ENCODE measurements at regions not wholly inside any gene's neighbourhood (a gene's known extent, or its start where the extent isn't known, plus 50 kb on each side); places are given as distances from the start of the nearest gene placed in this dataset.
A peak's percentile ranks its signal among the peaks of the same experiment; 100 is the strongest.

- peaks cover 7% of the 10 kb centered on the region for H3K4me1 Mint-ChIP-seq (ENCODE audit: low read depth, unreplicated experiment)
- Histone ChIP-seq H3K9me3 (no peaks in the 10 kb centered on the region), H3K27me3 (replicated peaks; ENCODE audit: control insufficient read depth, insufficient read depth, low read length) (no peaks in the 10 kb centered on the region), H3K4me1 (no peaks in the 10 kb centered on the region), H3K4me3 (ENCODE audit: low read depth, low read length) (no peak overlapping the region), H3K36me3 (ENCODE audit: control insufficient read depth, insufficient read depth, low read length) (no peaks in the 10 kb centered on the region)
- no TSS peak for BruUV-seq (replicated peaks)
- no peak for DNase-seq
- intact Hi-C loops (cut with micrococcal nuclease; ENCODE audit: unreplicated experiment) = loop anchor here (1.0 to 2.0 kb wide), 4 partner anchors 83 to 671 kb away; no protein-coding TSS in a partner anchor
- no peak overlapping the region for H3K4me3 Mint-ChIP-seq (ENCODE audit: unreplicated experiment)
- H3K9me3 Mint-ChIP-seq (ENCODE audit: unreplicated experiment) = no peaks in the 10 kb centered on the region
- POLR2A ChIA-PET = no interaction called here
- H3K27me3 Mint-ChIP-seq (ENCODE audit: insufficient read depth, unreplicated experiment) = peaks cover 7% of the 10 kb centered on the region
- no peaks in the 10 kb centered on the region for H3K36me3 Mint-ChIP-seq (ENCODE audit: insufficient read depth, unreplicated experiment)
- CTCF ChIA-PET = interaction anchor here (0.5 to 1.3 kb wide), 8 partner anchors 10 to 670 kb away, joined by 3 to 13 read pairs (median 7); no protein-coding TSS in a partner anchor
- H3K27ac Mint-ChIP-seq (ENCODE audit: unreplicated experiment) = no peak overlapping the region
- no peak for TF ChIP-seq CTCF (IDR thresholded peaks at IDR 0.05; ENCODE audit: insufficient read depth in 1 of 2, low read depth in 1 of 2, low read length in 1 of 2, severe bottlenecking in 1 of 2, unreplicated experiment in 1 of 2)
These were observed 255.1 kb upstream of the VEGFC start for GRCh38 chr4:177047851-177048174.

- no peak overlapping the region for H3K4me3 Mint-ChIP-seq (ENCODE audit: unreplicated experiment)
- H3K9me3 ChIP-seq = no peaks in the 10 kb centered on the region
- H3K9me3 Mint-ChIP-seq (ENCODE audit: unreplicated experiment) = no peaks in the 10 kb centered on the region
- no peaks in the 10 kb centered on the region for H3K4me1 ChIP-seq
- BruUV-seq (replicated peaks) = no TSS peak
- TF ChIP-seq CTCF (IDR thresholded peaks at IDR 0.05; ENCODE audit: insufficient read depth in 1 of 2, low read depth in 1 of 2, low read length in 1 of 2, severe bottlenecking in 1 of 2, unreplicated experiment in 1 of 2) = peak in 1 of 2 experiments; percentile 37
- CTCF ChIA-PET = no interaction called here
- no peak overlapping the region for H3K4me3 ChIP-seq (ENCODE audit: low read depth, low read length)
- no peaks in the 10 kb centered on the region for H3K4me1 Mint-ChIP-seq (ENCODE audit: low read depth, unreplicated experiment)
- intact Hi-C loops (cut with micrococcal nuclease; ENCODE audit: unreplicated experiment) = loop anchor here (1.0 kb wide), 1 partner anchor 288 kb away; no protein-coding TSS in a partner anchor
- DNase-seq = peak in 1 of 2 experiments; percentile 19
- H3K36me3 ChIP-seq (ENCODE audit: control insufficient read depth, insufficient read depth, low read length) = no peaks in the 10 kb centered on the region
- H3K27me3 ChIP-seq (replicated peaks; ENCODE audit: control insufficient read depth, insufficient read depth, low read length) = no peaks in the 10 kb centered on the region
- H3K27ac Mint-ChIP-seq (ENCODE audit: unreplicated experiment) = no peak overlapping the region
- POLR2A ChIA-PET = no interaction called here
- peaks cover 3% of the 10 kb centered on the region for H3K27me3 Mint-ChIP-seq (ENCODE audit: insufficient read depth, unreplicated experiment)
- no peaks in the 10 kb centered on the region for H3K36me3 Mint-ChIP-seq (ENCODE audit: insufficient read depth, unreplicated experiment)
These were observed 258.1 kb upstream of the NEIL3 start for GRCh38 chr4:177051473-177052060.

- DNase-seq = no peak
- H3K4me3 Mint-ChIP-seq (ENCODE audit: unreplicated experiment) = no peak overlapping the region
- no peaks in the 10 kb centered on the region for H3K9me3 Mint-ChIP-seq (ENCODE audit: unreplicated experiment)
- peaks cover 3% of the 10 kb centered on the region for H3K27me3 Mint-ChIP-seq (ENCODE audit: insufficient read depth, unreplicated experiment)
- Histone ChIP-seq H3K9me3 (no peaks in the 10 kb centered on the region), H3K27me3 (replicated peaks; ENCODE audit: control insufficient read depth, insufficient read depth, low read length) (no peaks in the 10 kb centered on the region), H3K4me1 (no peaks in the 10 kb centered on the region), H3K4me3 (ENCODE audit: low read depth, low read length) (no peak overlapping the region), H3K36me3 (ENCODE audit: control insufficient read depth, insufficient read depth, low read length) (no peaks in the 10 kb centered on the region)
- CTCF ChIA-PET = interaction anchor here (0.7 kb wide), 1 partner anchor 328 kb away, joined by 3 read pairs; no protein-coding TSS in a partner anchor
- BruUV-seq (replicated peaks) = no TSS peak
- no peaks in the 10 kb centered on the region for H3K36me3 Mint-ChIP-seq (ENCODE audit: insufficient read depth, unreplicated experiment)
- H3K27ac Mint-ChIP-seq (ENCODE audit: unreplicated experiment) = no peak overlapping the region
- POLR2A ChIA-PET = no interaction called here
- intact Hi-C loops (cut with micrococcal nuclease; ENCODE audit: unreplicated experiment) = no loop called here
- no peak for TF ChIP-seq CTCF (IDR thresholded peaks at IDR 0.05; ENCODE audit: insufficient read depth in 1 of 2, low read depth in 1 of 2, low read length in 1 of 2, severe bottlenecking in 1 of 2, unreplicated experiment in 1 of 2)
- no peaks in the 10 kb centered on the region for H3K4me1 Mint-ChIP-seq (ENCODE audit: low read depth, unreplicated experiment)
These were observed 257.3 kb upstream of the NEIL3 start for GRCh38 chr4:177052211-177052934.
